ENCODE measurements at regions not wholly inside any gene's neighbourhood (a gene's known extent, or its start where the extent isn't known, plus 50 kb on each side); places are given as distances from the start of the nearest gene placed in this dataset.

GRCh38 chr7:17038160-17038782 lies 156.5 kb upstream of the AGR3 start:
- Histone ChIP-seq H3K4me3 (ENCODE audit: insufficient read depth, low read depth, low read length) (no peak overlapping the region), H2AFZ (ENCODE audit: low read depth, low read length) (no peak overlapping the region), H3K4me2 (ENCODE audit: low read length) (no peak overlapping the region), H3K36me3 (ENCODE audit: insufficient read depth, low read length) (no peaks in the 10 kb centered on the region), H3K79me2 (ENCODE audit: insufficient read depth, low read length) (no peaks in the 10 kb centered on the region), H3K9me3 (ENCODE audit: insufficient read depth, low read depth, low read length) (no peaks in the 10 kb centered on the region), H3K4me1 (ENCODE audit: insufficient read depth, low read length) (peaks cover 15% of the 10 kb centered on the region), H3K9ac (ENCODE audit: low read length) (no peak overlapping the region), H3K27me3 (ENCODE audit: insufficient read depth, low read length) (no peaks in the 10 kb centered on the region), H4K20me1 (ENCODE audit: insufficient read depth, low read length) (no peaks in the 10 kb centered on the region), H3K27ac (ENCODE audit: low read depth, low read length) (no peak overlapping the region)
- FAIRE-seq (no peak), DNase-seq (ENCODE audit: low read depth) (no peak)
- H3K4me3 Mint-ChIP-seq (ENCODE audit: unreplicated experiment), result no peak overlapping the region
- H3K27me3 Mint-ChIP-seq (ENCODE audit: low read depth, unreplicated experiment), result peaks cover 4% of the 10 kb centered on the region
- H3K4me1 Mint-ChIP-seq (ENCODE audit: low read depth, unreplicated experiment), result peaks cover 10% of the 10 kb centered on the region
- TF ChIP-seq CTCF (IDR thresholded peaks at IDR 0.05; ENCODE audit: insufficient read depth, low read depth, low read length) (no peak), EZH2 (IDR thresholded peaks at IDR 0.05; ENCODE audit: insufficient read depth, low read length) (no peak)
- peaks cover 3% of the 10 kb centered on the region for H3K9me3 Mint-ChIP-seq (ENCODE audit: unreplicated experiment)
- no peak overlapping the region for H3K27ac Mint-ChIP-seq (ENCODE audit: unreplicated experiment)
- H3K36me3 Mint-ChIP-seq (ENCODE audit: low read depth, unreplicated experiment), result no peaks in the 10 kb centered on the region

DNA sequence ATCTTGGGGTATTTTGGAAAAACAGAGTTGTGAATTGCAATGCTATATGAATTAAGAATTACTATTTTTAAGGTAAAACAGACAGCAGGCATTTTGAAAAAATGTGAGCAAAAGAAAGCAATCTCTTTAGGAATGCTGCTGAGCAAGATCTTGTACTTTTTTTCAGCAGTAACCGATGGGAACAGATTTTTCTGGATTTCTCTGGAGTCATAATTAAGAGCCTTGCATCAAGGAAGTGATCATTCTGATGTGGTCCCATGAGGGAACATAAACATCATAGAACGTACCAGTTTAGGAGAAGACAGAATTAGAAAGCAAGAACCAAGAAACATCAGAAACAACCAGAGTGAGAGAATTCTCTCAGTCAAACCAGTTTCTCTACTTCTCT lies 157.0 kb upstream of the AGR3 start:
- Mint-ChIP-seq H3K36me3 (ENCODE audit: low read depth, unreplicated experiment) (no peaks in the 10 kb centered on the region), H3K27ac (ENCODE audit: unreplicated experiment) (no peak overlapping the region), H3K27me3 (ENCODE audit: low read depth, unreplicated experiment) (peaks cover 4% of the 10 kb centered on the region), H3K9me3 (ENCODE audit: unreplicated experiment) (peaks cover 3% of the 10 kb centered on the region), H3K4me3 (ENCODE audit: unreplicated experiment) (no peak overlapping the region), H3K4me1 (ENCODE audit: low read depth, unreplicated experiment) (peaks cover 10% of the 10 kb centered on the region)
- TF ChIP-seq EZH2 (IDR thresholded peaks at IDR 0.05; ENCODE audit: insufficient read depth, low read length) (no peak), CTCF (IDR thresholded peaks at IDR 0.05; ENCODE audit: insufficient read depth, low read depth, low read length) (no peak)
- Histone ChIP-seq H3K9ac (ENCODE audit: low read length) (no peak overlapping the region), H3K4me3 (ENCODE audit: insufficient read depth, low read depth, low read length) (no peak overlapping the region), H3K79me2 (ENCODE audit: insufficient read depth, low read length) (no peaks in the 10 kb centered on the region), H3K27me3 (ENCODE audit: insufficient read depth, low read length) (no peaks in the 10 kb centered on the region), H2AFZ (ENCODE audit: low read depth, low read length) (no peak overlapping the region), H3K4me2 (ENCODE audit: low read length) (no peak overlapping the region), H3K27ac (ENCODE audit: low read depth, low read length) (no peak overlapping the region), H3K4me1 (ENCODE audit: insufficient read depth, low read length) (peaks cover 15% of the 10 kb centered on the region), H3K36me3 (ENCODE audit: insufficient read depth, low read length) (no peaks in the 10 kb centered on the region), H3K9me3 (ENCODE audit: insufficient read depth, low read depth, low read length) (no peaks in the 10 kb centered on the region), H4K20me1 (ENCODE audit: insufficient read depth, low read length) (no peaks in the 10 kb centered on the region)
- no peak for DNase-seq (ENCODE audit: low read depth)
- no peak for FAIRE-seq

DNA sequence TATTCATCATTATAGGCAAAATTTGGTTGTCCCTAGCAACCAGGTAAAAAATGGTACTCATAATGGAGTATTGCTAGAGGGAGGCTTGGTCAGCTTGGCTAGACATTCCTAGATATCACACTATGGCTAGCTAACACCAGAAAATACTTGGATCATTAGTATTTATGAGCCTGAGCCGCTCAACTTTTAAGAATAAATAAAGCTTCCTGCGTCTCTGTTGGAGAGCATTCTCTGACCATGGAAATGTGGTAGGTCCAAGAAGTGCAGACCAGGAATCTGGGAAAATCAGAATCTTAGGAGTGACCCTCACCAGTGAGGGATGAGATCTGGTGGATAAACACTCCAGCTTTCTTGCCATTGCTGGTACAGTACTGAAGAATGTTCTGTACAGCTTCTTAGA lies 157.6 kb upstream of the AGR3 start:
- TF ChIP-seq CTCF (IDR thresholded peaks at IDR 0.05; ENCODE audit: insufficient read depth, low read depth, low read length), result no peak
- TF ChIP-seq EZH2 (IDR thresholded peaks at IDR 0.05; ENCODE audit: insufficient read depth, low read length), result no peak
- no peaks in the 10 kb centered on the region for H4K20me1 ChIP-seq (ENCODE audit: insufficient read depth, low read length)
- no peak overlapping the region for H3K9ac ChIP-seq (ENCODE audit: low read length)
- Mint-ChIP-seq H3K36me3 (ENCODE audit: low read depth, unreplicated experiment) (no peaks in the 10 kb centered on the region), H3K27ac (ENCODE audit: unreplicated experiment) (no peak overlapping the region), H3K27me3 (ENCODE audit: low read depth, unreplicated experiment) (peaks cover 4% of the 10 kb centered on the region), H3K9me3 (ENCODE audit: unreplicated experiment) (peaks cover 3% of the 10 kb centered on the region), H3K4me3 (ENCODE audit: unreplicated experiment) (no peak overlapping the region), H3K4me1 (ENCODE audit: low read depth, unreplicated experiment) (peaks cover 10% of the 10 kb centered on the region)
- no peak overlapping the region for H3K4me3 ChIP-seq (ENCODE audit: insufficient read depth, low read depth, low read length)
- H2AFZ ChIP-seq (ENCODE audit: low read depth, low read length), result no peak overlapping the region
- no peaks in the 10 kb centered on the region for H3K36me3 ChIP-seq (ENCODE audit: insufficient read depth, low read length)
- no peak overlapping the region for H3K4me2 ChIP-seq (ENCODE audit: low read length)
- H3K9me3 ChIP-seq (ENCODE audit: insufficient read depth, low read depth, low read length), result no peaks in the 10 kb centered on the region
- DNase-seq (ENCODE audit: low read depth), result no peak
- H3K79me2 ChIP-seq (ENCODE audit: insufficient read depth, low read length), result no peaks in the 10 kb centered on the region
- no peaks in the 10 kb centered on the region for H3K27me3 ChIP-seq (ENCODE audit: insufficient read depth, low read length)
- no peak for FAIRE-seq
- peaks cover 15% of the 10 kb centered on the region for H3K4me1 ChIP-seq (ENCODE audit: insufficient read depth, low read length)
- H3K27ac ChIP-seq (ENCODE audit: low read depth, low read length), result no peak overlapping the region
